Ammon's horn (tissue), 1 donor: ENCODE measurements at regions not wholly inside any gene's neighbourhood (a gene's known extent, or its start where the extent isn't known, plus 50 kb on each side); places are given as distances from the start of the nearest gene placed in this dataset.

Experiments
- DNase-seq: peaks from one replicate; pipeline ENCODE4 v3.0.0-alpha.2; 2016; ENCODE audit warnings: low spot score

GRCh38 chr3:78517965-78518364 is 1249.8 kb downstream of the ROBO1 start:
- no peak for DNase-seq

- DNase-seq, result no peak
These were observed 1248.5 kb downstream of the ROBO1 start for GRCh38 chr3:78519281-78519680.

- no peak for DNase-seq
These were observed 1238.2 kb downstream of the ROBO1 start for GRCh38 chr3:78529601-78530000.

GRCh38 chr3:78540485-78540884 is 1227.3 kb downstream of the ROBO1 start:
- no peak for DNase-seq

GRCh38 chr3:78545827-78546226 is 1222.0 kb downstream of the ROBO1 start:
- no peak for DNase-seq
